Keratinocyte (primary cell): ENCODE measurements at regions not wholly inside any gene's neighbourhood (a gene's known extent, or its start where the extent isn't known, plus 50 kb on each side); places are given as distances from the start of the nearest gene placed in this dataset.

Experiments used
- DNase-seq: peaks from one replicate; pipeline ENCODE4 v3.0.0-alpha.2; 2011; ENCODE audit warnings: low read depth, missing footprints, low spot score
- FAIRE-seq: peaks from 2 replicates; lab custom pipeline; 2011; peaks lifted over from hg19 to GRCh38; lab: Jason Lieb, UNC
- H2AFZ ChIP-seq: 2 replicates; pipeline ENCODE4 v1.6.0; 2012; ENCODE audit warnings: low read length, control low read depth, inconsistent platforms; ENCODE audit not compliant: control insufficient read depth
- H3K27ac ChIP-seq: 2 replicates; pipeline ENCODE4 v1.5.1; 2011; ENCODE audit warnings: low read length; ENCODE audit not compliant: control insufficient read depth, insufficient read depth
- H3K27me3 ChIP-seq: 3 replicates; pipeline ENCODE4 v1.6.0; 2011; ENCODE audit warnings: low read length; ENCODE audit not compliant: control insufficient read depth, insufficient read depth; ENCODE audit errors: extremely low read depth
- H3K36me3 ChIP-seq, 2 experiments: 2 replicates in 1 of 2; 3 replicates in 1 of 2; pipeline ENCODE4 v1.5.1; 2011; ENCODE audit warnings: low read length in 2 of 2, mild to moderate bottlenecking in 1 of 2; ENCODE audit not compliant: control insufficient read depth in 2 of 2, insufficient read depth in 2 of 2; ENCODE audit errors: extremely low read depth in 1 of 2
- H3K4me1 ChIP-seq: 3 replicates; pipeline ENCODE4 v1.5.1; 2011; ENCODE audit warnings: low read length; ENCODE audit not compliant: control insufficient read depth, insufficient read depth; ENCODE audit errors: extremely low read depth
- H3K4me2 ChIP-seq: 3 replicates; pipeline ENCODE4 v1.6.0; 2011; ENCODE audit warnings: low read depth, low read length; ENCODE audit not compliant: control insufficient read depth, insufficient read depth; ENCODE audit errors: extremely low read depth
- H3K4me3 ChIP-seq, 3 experiments: fragments of 200-600 bp in 1 of 3; sonication (generic) in 1 of 3; 2 replicates in 2 of 3; 3 replicates in 1 of 3; pipeline ENCODE4 v1.5.1; 2011 to 2016; ENCODE audit warnings: low read length in 3 of 3, mild to moderate bottlenecking in 3 of 3, control low read depth in 2 of 3, inconsistent platforms in 1 of 3, low read depth in 1 of 3, mixed read lengths in 1 of 3, mixed run types in 1 of 3, moderate library complexity in 1 of 3; ENCODE audit not compliant: control insufficient read depth in 2 of 3, insufficient read depth in 2 of 3; ENCODE audit errors: extremely low read depth in 1 of 3
- H3K79me2 ChIP-seq: 2 replicates; pipeline ENCODE4 v1.6.0; 2012; ENCODE audit warnings: low read length; ENCODE audit not compliant: control insufficient read depth, insufficient read depth
- H3K9ac ChIP-seq: 3 replicates; pipeline ENCODE4 v1.6.0; 2011; ENCODE audit warnings: low read length; ENCODE audit not compliant: control insufficient read depth, insufficient read depth; ENCODE audit errors: extremely low read depth
- H3K9me1 ChIP-seq: 3 replicates; pipeline ENCODE4 v1.6.0; 2011; ENCODE audit warnings: low read length; ENCODE audit not compliant: control insufficient read depth, insufficient read depth; ENCODE audit errors: extremely low read depth
- H3K9me3 ChIP-seq: 2 replicates; pipeline ENCODE4 v1.5.1; 2012; ENCODE audit warnings: low read depth, low read length; ENCODE audit not compliant: control insufficient read depth
- H4K20me1 ChIP-seq: 3 replicates; pipeline ENCODE4 v1.6.0; 2011; ENCODE audit warnings: low read length; ENCODE audit not compliant: control insufficient read depth, insufficient read depth; ENCODE audit errors: extremely low read depth
- CTCF ChIP-seq, 3 experiments: IDR thresholded peaks in 1 of 3; conservative IDR thresholded peaks in 1 of 3; optimal IDR thresholded peaks in 1 of 3; 2 replicates in 2 of 3; 3 replicates in 1 of 3; pipeline versions ENCODE3 to v1.5.1; 2011; ENCODE audit warnings: low read length in 3 of 3, mild to moderate bottlenecking in 3 of 3, moderate library complexity in 2 of 3, control low read depth in 1 of 3, inconsistent platforms in 1 of 3; ENCODE audit not compliant: insufficient read depth in 2 of 3; ENCODE audit errors: extremely low read depth in 1 of 3
- EZH2 ChIP-seq: IDR thresholded peaks from one replicate; pipeline ENCODE4 v1.6.1; 2012; ENCODE audit warnings: inconsistent platforms, mild to moderate bottlenecking, low read length, moderate library complexity
- dilution Hi-C: fragments of 300-500 bp; cut with MboI; formaldehyde crosslinking; loops from one replicate; pipeline ENCODE4 v1.7.0; 2020; ENCODE audit warnings: low sequenced_read_pairs; ENCODE audit not compliant: extremely low pct_ligation_motif_present

- no peaks in the 10 kb centered on the region for H3K4me1 ChIP-seq
- H3K27me3 ChIP-seq, result peaks cover 3% of the 10 kb centered on the region
- H3K27ac ChIP-seq, result no peak overlapping the region
- dilution Hi-C loops, result no loop called here
- H3K4me2 ChIP-seq, result no peak overlapping the region
- no peak overlapping the region for H3K4me3 ChIP-seq
- H3K36me3 ChIP-seq, result no peaks in the 10 kb centered on the region
- DNase-seq, result no peak
- H3K9me1 ChIP-seq, result no peaks in the 10 kb centered on the region
- no peaks in the 10 kb centered on the region for H3K79me2 ChIP-seq
- TF ChIP-seq CTCF (optimal IDR thresholded peaks at IDR 0.05 in 1 of 3, IDR thresholded peaks at IDR 0.05 in 1 of 3, conservative IDR thresholded peaks at IDR 0.05 in 1 of 3; ENCODE audit: extremely low read depth in 1 of 3, insufficient read depth in 2 of 3, low read length in 3 of 3) (no peak), EZH2 (no peak)
- H3K9me3 ChIP-seq, result no peaks in the 10 kb centered on the region
- H3K9ac ChIP-seq, result no peak overlapping the region
- no peak overlapping the region for H2AFZ ChIP-seq
- no peak for FAIRE-seq
- no peaks in the 10 kb centered on the region for H4K20me1 ChIP-seq
These were observed 87.0 kb downstream of the NKX6-1 start for GRCh38 chr4:84412062-84412461.

GRCh38 chr4:84407554-84408407 is 91.3 kb downstream of the NKX6-1 start:
- dilution Hi-C loops, result no loop called here
- H3K9ac ChIP-seq, result no peak overlapping the region
- H2AFZ ChIP-seq, result no peak overlapping the region
- no peak overlapping the region for H3K27ac ChIP-seq
- no peaks in the 10 kb centered on the region for H3K4me1 ChIP-seq
- no peaks in the 10 kb centered on the region for H3K36me3 ChIP-seq
- no peaks in the 10 kb centered on the region for H3K27me3 ChIP-seq
- no peaks in the 10 kb centered on the region for H3K9me3 ChIP-seq
- H4K20me1 ChIP-seq, result no peaks in the 10 kb centered on the region
- H3K4me2 ChIP-seq, result no peak overlapping the region
- FAIRE-seq (no peak), DNase-seq (no peak)
- no peak overlapping the region for H3K4me3 ChIP-seq
- H3K79me2 ChIP-seq, result no peaks in the 10 kb centered on the region
- H3K9me1 ChIP-seq, result no peaks in the 10 kb centered on the region
- TF ChIP-seq EZH2, result no peak
- no peak for TF ChIP-seq CTCF (optimal IDR thresholded peaks at IDR 0.05 in 1 of 3, IDR thresholded peaks at IDR 0.05 in 1 of 3, conservative IDR thresholded peaks at IDR 0.05 in 1 of 3; ENCODE audit: extremely low read depth in 1 of 3, insufficient read depth in 2 of 3, low read length in 3 of 3)
